K562 (cell line): ENCODE measurements at regions not wholly inside any gene's neighbourhood (a gene's known extent, or its start where the extent isn't known, plus 50 kb on each side); places are given as distances from the start of the nearest gene placed in this dataset.

Experiments
- ATAC-seq: fragments of 200-7000 bp; cut with Tn5 transposase; 3 replicates; pipeline ENCODE4 v1.9.1; 2020; ENCODE audit warnings: moderate library complexity
- BruUV-seq: library from RNA; stranded (reverse); fragments of 400-500 nt; replicated peaks from 2 replicates; lab custom pipeline; 2021; lab: Mats Ljungman, UMichigan
- CTCF ChIA-PET: fragments of 300-600 bp; formaldehyde crosslinking; extraction: SDS; loops from one replicate; lab custom pipeline; 2021; ENCODE audit warnings: low intra/inter-chr PET ratio; lab: Yijun Ruan, JAX
- POLR2A ChIA-PET: fragments of 300-600, 350-650 bp; sonication (Branson Sonifier 250); formaldehyde crosslinking; extraction: SDS; loops from one replicate; lab custom pipeline; 2021; ENCODE audit warnings: antibody characterized with exemption, inconsistent platforms; lab: Yijun Ruan, JAX
- DNase-seq, 4 experiments: peaks; one replicate each; pipeline versions ENCODE4 v3.0.0 to v3.0.0-alpha.2; 2011 to 2018; ENCODE audit warnings: low spot score in 3 of 4, mixed read lengths in 3 of 4; ENCODE audit errors: extremely low read depth in 1 of 4
- FAIRE-seq: peaks from 2 replicates; lab custom pipeline; 2011; peaks lifted over from hg19 to GRCh38; lab: Jason Lieb, UNC
- H2AFZ ChIP-seq: 2 replicates; pipeline ENCODE4 v1.6.0; 2011; ENCODE audit warnings: low read depth, low read length, control low read depth, inconsistent platforms
- H3K27ac ChIP-seq: fragments of 200-600 bp; 3 replicates; pipeline ENCODE4 v1.8.0; 2011; ENCODE audit warnings: low read depth, mild to moderate bottlenecking, control low read depth, inconsistent platforms, low read length, moderate library complexity, mixed read lengths; ENCODE audit errors: extremely low read depth
- H3K27me3 ChIP-seq, 2 experiments: fragments of 300-600 bp in 1 of 2; 2 replicates in 1 of 2; 3 replicates in 1 of 2; pipeline versions ENCODE4 v1.6.0 to v1.8.0; 2011; ENCODE audit warnings: inconsistent platforms in 2 of 2, low read length in 2 of 2, mild to moderate bottlenecking in 1 of 2, mixed read lengths in 1 of 2, moderate library complexity in 1 of 2; ENCODE audit not compliant: control insufficient read depth in 2 of 2, insufficient read depth in 2 of 2
- H3K36me3 ChIP-seq: fragments of 300-600 bp; 3 replicates; pipeline ENCODE4 v1.8.0; 2011; ENCODE audit warnings: mild to moderate bottlenecking, low read length, inconsistent platforms; ENCODE audit not compliant: control insufficient read depth, insufficient read depth
- H3K4me1 ChIP-seq, 2 experiments: fragments of 200-600 bp in 1 of 2; replicated peaks in 1 of 2; 2 replicates in 1 of 2; 3 replicates in 1 of 2; pipeline versions ENCODE4 v1.5.1 to v1.8.0; 2011; ENCODE audit warnings: inconsistent platforms in 2 of 2, low read length in 2 of 2, mild to moderate bottlenecking in 1 of 2, mixed read lengths in 1 of 2, moderate library complexity in 1 of 2; ENCODE audit not compliant: control insufficient read depth in 2 of 2, insufficient read depth in 2 of 2
- H3K4me2 ChIP-seq: 2 replicates; pipeline ENCODE4 v1.6.1; 2011; ENCODE audit warnings: low read length, control low read depth, inconsistent platforms, mixed read lengths; ENCODE audit not compliant: insufficient read depth
- H3K4me3 ChIP-seq: fragments of 200-600 bp; sonication (generic), shearing (Covaris generic); 2 replicates; pipeline ENCODE4 v1.5.1; 2016; ENCODE audit warnings: control low read depth, inconsistent platforms
- H3K79me2 ChIP-seq: fragments of 200-600 bp; 3 replicates; pipeline ENCODE4 v1.8.0; 2011; ENCODE audit warnings: low read length, inconsistent platforms; ENCODE audit not compliant: control insufficient read depth, insufficient read depth
- H3K9ac ChIP-seq, 2 experiments: 2 replicates each; pipeline versions ENCODE4 v1.6.0 to v1.6.1; 2011; ENCODE audit warnings: low read depth in 2 of 2, low read length in 2 of 2, control low read depth in 1 of 2, inconsistent platforms in 1 of 2, mild to moderate bottlenecking in 1 of 2, mixed read lengths in 1 of 2; ENCODE audit not compliant: insufficient read depth in 1 of 2
- H3K9me1 ChIP-seq: one replicate; pipeline ENCODE4 v1.6.0; 2011; ENCODE audit warnings: inconsistent platforms, mild to moderate bottlenecking, low read length, moderate library complexity; ENCODE audit not compliant: control insufficient read depth, insufficient read depth
- H3K9me3 ChIP-seq: replicated peaks from 2 replicates; pipeline ENCODE4 v1.5.1; 2011; ENCODE audit warnings: low read depth, low read length, inconsistent platforms; ENCODE audit not compliant: control insufficient read depth, insufficient read depth
- H4K20me1 ChIP-seq: replicated peaks from 2 replicates; pipeline ENCODE4 v1.6.1; 2011; ENCODE audit warnings: low read length, inconsistent platforms, mixed read lengths; ENCODE audit not compliant: control insufficient read depth, insufficient read depth
- CBX8 ChIP-seq: fragments of 200-600 bp; sonication (generic); IDR thresholded peaks from 2 replicates; pipeline ENCODE4 v1.6.1; 2012; ENCODE audit warnings: borderline replicate concordance, mixed run types, low read depth, mild to moderate bottlenecking, moderate library complexity, mixed read lengths, low read length, control low read depth, inconsistent platforms; ENCODE audit not compliant: poor library complexity, severe bottlenecking; ENCODE audit errors: extremely low read depth
- DNMT1 ChIP-seq: fragments of 450-650 bp; IDR thresholded peaks from 2 replicates; pipeline ENCODE4 v1.6.1; 2016; ENCODE audit warnings: antibody characterized with exemption, mild to moderate bottlenecking
- EHMT2 ChIP-seq: fragments of 450-650 bp; IDR thresholded peaks from 2 replicates; pipeline ENCODE4 v1.6.1; 2018; ENCODE audit warnings: antibody characterized with exemption
- HDGF ChIP-seq: fragments of 450-650 bp; IDR thresholded peaks from 2 replicates; pipeline ENCODE4 v1.6.1; 2016
- NBN ChIP-seq: fragments of 450-650 bp; IDR thresholded peaks from 2 replicates; pipeline ENCODE4 v1.6.1; 2016; ENCODE audit warnings: low read depth, mild to moderate bottlenecking
- PYGO2 ChIP-seq: fragments of 450-650 bp; IDR thresholded peaks from 2 replicates; pipeline ENCODE4 v1.6.1; 2016; ENCODE audit warnings: mild to moderate bottlenecking, missing genetic modification characterization, moderate library complexity, missing compliant biosample characterization
- SRSF3 ChIP-seq: fragments of 200-400 bp; formaldehyde crosslinking; IDR thresholded peaks from 2 replicates; pipeline ENCODE4 v1.6.1; 2016; ENCODE audit warnings: mild to moderate bottlenecking, low read length, moderate library complexity; ENCODE audit not compliant: insufficient read depth
- U2AF2 ChIP-seq: fragments of 200-400 bp; formaldehyde crosslinking; optimal IDR thresholded peaks from 2 replicates; pipeline ENCODE3; 2017; ENCODE audit warnings: low read depth, mild to moderate bottlenecking, low read length
- ZNF780A ChIP-seq: fragments of 250-450 bp; sonication (Bioruptor Pico); IDR thresholded peaks from 2 replicates; pipeline ENCODE4 v1.5.0; 2021; ENCODE audit warnings: mild to moderate bottlenecking
- WGBS: fragments of 100-300 bp; shearing (Covaris generic); methylation state at CpG from one replicate; pipeline ENCODE4 v1.1.6; 2016; ENCODE audit warnings: low coverage, mixed read lengths; ENCODE audit not compliant: insufficient coverage; ENCODE audit errors: missing lambda C conversion rate; 5-methylcytosine and 5-hydroxymethylcytosine counted together
- in situ Hi-C: fragments of 300-500 bp; cut with MboI; formaldehyde crosslinking; loops from 4 replicates; pipeline ENCODE4 v1.15.0; 2018; ENCODE audit warnings: inconsistent platforms, mixed read lengths
- intact Hi-C: fragments of 100-400 bp; cut with micrococcal nuclease; formaldehyde crosslinking; loops from 2 replicates; pipeline ENCODE4 v1.14.2; 2022
- TF ChIP-seq, protein P1 (sequence below), 2 experiments: IDR thresholded peaks; 2 replicates each; pipeline ENCODE4 v1.6.1; 2011; ENCODE audit warnings: borderline replicate concordance in 1 of 2, control low read depth in 1 of 2, low read depth in 1 of 2, low read length in 1 of 2, mild to moderate bottlenecking in 1 of 2, mixed read lengths in 1 of 2, moderate library complexity in 1 of 2; ENCODE audit not compliant: insufficient read depth in 1 of 2, insufficient read length in 1 of 2, poor library complexity in 1 of 2, severe bottlenecking in 1 of 2; ENCODE audit errors: extremely low read depth in 1 of 2

DNA sequence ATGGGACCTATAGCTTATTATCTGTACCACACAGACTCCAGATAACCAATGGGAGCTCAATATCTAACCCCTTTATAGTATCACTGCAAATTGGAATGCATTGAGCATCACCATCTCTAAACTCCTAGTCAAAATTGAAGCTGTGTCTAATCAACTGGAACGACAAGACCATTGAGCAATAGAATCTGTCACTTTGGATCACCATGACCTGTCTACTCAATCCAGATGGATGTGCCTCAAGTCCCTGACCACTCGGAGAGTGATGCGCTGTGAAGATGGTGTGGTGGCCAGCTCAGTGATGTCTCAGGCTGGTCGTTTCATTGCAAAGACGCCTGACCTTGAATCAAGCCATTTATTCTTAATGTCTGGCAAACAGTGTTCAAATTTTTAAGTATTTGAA, 160.5 kb downstream of the SEMA6D start (continued):
- TF ChIP-seq, protein P1, sequence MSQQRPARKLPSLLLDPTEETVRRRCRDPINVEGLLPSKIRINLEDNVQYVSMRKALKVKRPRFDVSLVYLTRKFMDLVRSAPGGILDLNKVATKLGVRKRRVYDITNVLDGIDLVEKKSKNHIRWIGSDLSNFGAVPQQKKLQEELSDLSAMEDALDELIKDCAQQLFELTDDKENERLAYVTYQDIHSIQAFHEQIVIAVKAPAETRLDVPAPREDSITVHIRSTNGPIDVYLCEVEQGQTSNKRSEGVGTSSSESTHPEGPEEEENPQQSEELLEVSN (IDR thresholded peaks at IDR 0.05; ENCODE audit: borderline replicate concordance in 1 of 2, extremely low read depth in 1 of 2, insufficient read depth in 1 of 2, insufficient read length in 1 of 2, low read depth in 1 of 2, low read length in 1 of 2, poor library complexity in 1 of 2, severe bottlenecking in 1 of 2), result no peak
- TF ChIP-seq CBX8, result no peak

DNA sequence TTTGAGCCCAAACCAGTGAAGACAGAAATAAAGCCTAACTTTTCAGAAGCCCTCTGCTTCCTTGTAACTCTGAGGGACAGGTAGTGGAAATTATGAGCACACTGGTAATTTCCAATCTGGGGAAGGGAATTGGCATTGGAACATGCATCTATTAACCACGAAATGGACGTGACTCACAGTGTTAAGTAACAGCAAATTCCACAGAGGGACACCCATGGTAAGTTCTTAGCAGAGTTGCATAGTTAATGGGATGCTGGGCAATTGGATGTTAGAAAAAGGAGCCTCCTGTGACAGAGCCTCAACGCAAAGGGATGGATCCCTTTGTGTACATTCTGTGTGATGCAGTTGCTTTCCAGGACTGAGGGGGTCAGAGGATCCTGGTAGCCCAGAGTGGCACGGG, 168.6 kb downstream of the SEMA6D start:
- H3K4me3 ChIP-seq, result no peak overlapping the region
- DNase-seq (no peak), FAIRE-seq (no peak), ATAC-seq (no peak)
- H4K20me1 ChIP-seq, result no peaks in the 10 kb centered on the region
- no TSS peak for BruUV-seq
- H3K4me1 ChIP-seq, result no peaks in the 10 kb centered on the region
- H3K36me3 ChIP-seq, result no peaks in the 10 kb centered on the region
- H3K27ac ChIP-seq, result no peak overlapping the region
- in situ Hi-C loops, result no loop called here
- no peaks in the 10 kb centered on the region for H3K79me2 ChIP-seq
- no peak overlapping the region for H2AFZ ChIP-seq
- H3K9me1 ChIP-seq, result no peaks in the 10 kb centered on the region
- ChIA-PET POLR2A (no interaction called here), CTCF (no interaction called here)
- H3K9me3 ChIP-seq, result no peaks in the 10 kb centered on the region
- no peaks in the 10 kb centered on the region for H3K27me3 ChIP-seq
- H3K4me2 ChIP-seq, result no peak overlapping the region
- no peak overlapping the region for H3K9ac ChIP-seq
- WGBS, result 0% methylated on average over 4 of the region's 4 CpGs
- intact Hi-C loops, result no loop called here
- TF ChIP-seq DNMT1 (no peak), NBN (no peak), EHMT2 (no peak), ZNF780A (CRISPR knock-in tag) (no peak), HDGF (no peak), U2AF2 (no peak), SRSF3 (no peak), PYGO2 (tag) (no peak)
